ENCODE measurements at regions not wholly inside any gene's neighbourhood (a gene's known extent, or its start where the extent isn't known, plus 50 kb on each side); places are given as distances from the start of the nearest gene placed in this dataset.

GRCh38 chr14:49401373-49401772 is 184.8 kb downstream of the RPS29 start:
- CTCF ChIA-PET, result no interaction called here
- no peak overlapping the region for H3K4me2 ChIP-seq (ENCODE audit: low read length)
- DNase-seq (ENCODE audit: low read depth, low spot score) (no peak), ATAC-seq (no peak)
- TF ChIP-seq POLR2A (IDR thresholded peaks at IDR 0.05; ENCODE audit: borderline replicate concordance, extremely low read depth, insufficient read depth, insufficient read length) (no peak), TCF7L2 (IDR thresholded peaks at IDR 0.05; ENCODE audit: borderline replicate concordance, extremely low read depth, insufficient read depth, insufficient read length) (no peak), EZH2 (IDR thresholded peaks at IDR 0.05) (no peak), SRF (IDR thresholded peaks at IDR 0.05; ENCODE audit: low read depth) (no peak), SP1 (IDR thresholded peaks at IDR 0.05; ENCODE audit: low read depth) (no peak), CEBPB (IDR thresholded peaks at IDR 0.05; ENCODE audit: low read depth) (no peak), POLR2AphosphoS5 (IDR thresholded peaks at IDR 0.05; ENCODE audit: low read depth, low read length) (no peak), JUND (IDR thresholded peaks at IDR 0.05) (no peak), EZH2phosphoT487 (IDR thresholded peaks at IDR 0.05; ENCODE audit: borderline replicate concordance) (no peak)
- TF ChIP-seq, protein P1, sequence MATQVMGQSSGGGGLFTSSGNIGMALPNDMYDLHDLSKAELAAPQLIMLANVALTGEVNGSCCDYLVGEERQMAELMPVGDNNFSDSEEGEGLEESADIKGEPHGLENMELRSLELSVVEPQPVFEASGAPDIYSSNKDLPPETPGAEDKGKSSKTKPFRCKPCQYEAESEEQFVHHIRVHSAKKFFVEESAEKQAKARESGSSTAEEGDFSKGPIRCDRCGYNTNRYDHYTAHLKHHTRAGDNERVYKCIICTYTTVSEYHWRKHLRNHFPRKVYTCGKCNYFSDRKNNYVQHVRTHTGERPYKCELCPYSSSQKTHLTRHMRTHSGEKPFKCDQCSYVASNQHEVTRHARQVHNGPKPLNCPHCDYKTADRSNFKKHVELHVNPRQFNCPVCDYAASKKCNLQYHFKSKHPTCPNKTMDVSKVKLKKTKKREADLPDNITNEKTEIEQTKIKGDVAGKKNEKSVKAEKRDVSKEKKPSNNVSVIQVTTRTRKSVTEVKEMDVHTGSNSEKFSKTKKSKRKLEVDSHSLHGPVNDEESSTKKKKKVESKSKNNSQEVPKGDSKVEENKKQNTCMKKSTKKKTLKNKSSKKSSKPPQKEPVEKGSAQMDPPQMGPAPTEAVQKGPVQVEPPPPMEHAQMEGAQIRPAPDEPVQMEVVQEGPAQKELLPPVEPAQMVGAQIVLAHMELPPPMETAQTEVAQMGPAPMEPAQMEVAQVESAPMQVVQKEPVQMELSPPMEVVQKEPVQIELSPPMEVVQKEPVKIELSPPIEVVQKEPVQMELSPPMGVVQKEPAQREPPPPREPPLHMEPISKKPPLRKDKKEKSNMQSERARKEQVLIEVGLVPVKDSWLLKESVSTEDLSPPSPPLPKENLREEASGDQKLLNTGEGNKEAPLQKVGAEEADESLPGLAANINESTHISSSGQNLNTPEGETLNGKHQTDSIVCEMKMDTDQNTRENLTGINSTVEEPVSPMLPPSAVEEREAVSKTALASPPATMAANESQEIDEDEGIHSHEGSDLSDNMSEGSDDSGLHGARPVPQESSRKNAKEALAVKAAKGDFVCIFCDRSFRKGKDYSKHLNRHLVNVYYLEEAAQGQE (IDR thresholded peaks at IDR 0.05; ENCODE audit: low read depth), result no peak
- no peak overlapping the region for H2AFZ ChIP-seq (ENCODE audit: low read depth, low read length, poor library complexity, severe bottlenecking)
- no peaks in the 10 kb centered on the region for H3K9me3 ChIP-seq (ENCODE audit: control insufficient read depth in 1 of 2, insufficient read depth in 1 of 2, low read depth in 1 of 2, low read length in 2 of 2)
- H3K9ac ChIP-seq (ENCODE audit: low read length), result no peak overlapping the region
- POLR2A ChIA-PET, result no interaction called here
- H3K36me3 ChIP-seq (ENCODE audit: control insufficient read depth in 1 of 2, insufficient read depth in 2 of 2, low read length in 2 of 2), result no peaks in the 10 kb centered on the region
- H3K27ac ChIP-seq (ENCODE audit: low read depth, low read length), result no peak overlapping the region
- intact Hi-C loops (cut with micrococcal nuclease), result no loop called here
- RAD21 ChIA-PET (ENCODE audit: low non-redundant PET in 1 of 2, low total read pairs in 2 of 2, uncharacterized antibody in 2 of 2, unreplicated experiment in 2 of 2), result no interaction called here
- peaks cover 5% of the 10 kb centered on the region; the same call in 1 of the 2 replicates for H3K27me3 ChIP-seq (ENCODE audit: insufficient read depth, low read length)
- no peaks in the 10 kb centered on the region for H3K79me2 ChIP-seq (ENCODE audit: insufficient read depth, low read length)
- H3K4me1 ChIP-seq (ENCODE audit: control insufficient read depth in 1 of 2, insufficient read depth in 2 of 2, low read length in 2 of 2), result no peaks in the 10 kb centered on the region
- no TSS peak for BruUV-seq (replicated peaks)
- no peaks in the 10 kb centered on the region for H3K9me2 ChIP-seq (ENCODE audit: insufficient read depth)
- H3K4me3 ChIP-seq (replicated peaks in 1 of 2; ENCODE audit: low read depth in 1 of 2, low read length in 2 of 2), result no peak overlapping the region
- H4K20me1 ChIP-seq (ENCODE audit: insufficient read depth), result no peaks in the 10 kb centered on the region
